ENCODE measurements at regions not wholly inside any gene's neighbourhood (a gene's known extent, or its start where the extent isn't known, plus 50 kb on each side); places are given as distances from the start of the nearest gene placed in this dataset.

- no peaks in the 10 kb centered on the region for H3K27me3 Mint-ChIP-seq (ENCODE audit: low read depth)
- H3K36me3 Mint-ChIP-seq (ENCODE audit: low read depth): no peaks in the 10 kb centered on the region
- H3K4me1 Mint-ChIP-seq: no peaks in the 10 kb centered on the region
- no peak for TF ChIP-seq CTCF (IDR thresholded peaks at IDR 0.05; ENCODE audit: unreplicated experiment in 3 of 3)
- no peaks in the 10 kb centered on the region for H3K9me3 Mint-ChIP-seq
- H3K27ac Mint-ChIP-seq: no peak overlapping the region
- no peak overlapping the region for H3K4me3 Mint-ChIP-seq
These were observed 745.3 kb upstream of the ZEB2 start for GRCh38 chr2:145265244-145265643.

- H3K4me1 Mint-ChIP-seq: no peaks in the 10 kb centered on the region
- no peak overlapping the region for H3K27ac Mint-ChIP-seq
- TF ChIP-seq CTCF (IDR thresholded peaks at IDR 0.05; ENCODE audit: unreplicated experiment in 3 of 3): no peak
- no peak overlapping the region for H3K4me3 Mint-ChIP-seq
- no peaks in the 10 kb centered on the region for H3K36me3 Mint-ChIP-seq (ENCODE audit: low read depth)
- no peaks in the 10 kb centered on the region for H3K9me3 Mint-ChIP-seq
- no peaks in the 10 kb centered on the region for H3K27me3 Mint-ChIP-seq (ENCODE audit: low read depth)
These were observed 740.8 kb upstream of the ZEB2 start for GRCh38 chr2:145260674-145261073.

- no peak overlapping the region for H3K27ac Mint-ChIP-seq
- H3K36me3 Mint-ChIP-seq (ENCODE audit: low read depth): no peaks in the 10 kb centered on the region
- TF ChIP-seq CTCF (IDR thresholded peaks at IDR 0.05; ENCODE audit: unreplicated experiment in 3 of 3): no peak
- no peaks in the 10 kb centered on the region for H3K4me1 Mint-ChIP-seq
- no peaks in the 10 kb centered on the region for H3K9me3 Mint-ChIP-seq
- H3K4me3 Mint-ChIP-seq: no peak overlapping the region
- H3K27me3 Mint-ChIP-seq (ENCODE audit: low read depth): no peaks in the 10 kb centered on the region
These were observed 740.2 kb upstream of the ZEB2 start for GRCh38 chr2:145260081-145260480.

- Mint-ChIP-seq H3K9me3 (no peaks in the 10 kb centered on the region), H3K36me3 (ENCODE audit: low read depth) (no peaks in the 10 kb centered on the region), H3K27ac (no peak overlapping the region), H3K4me3 (no peak overlapping the region), H3K4me1 (no peaks in the 10 kb centered on the region), H3K27me3 (ENCODE audit: low read depth) (no peaks in the 10 kb centered on the region)
- no peak for TF ChIP-seq CTCF (IDR thresholded peaks at IDR 0.05; ENCODE audit: unreplicated experiment in 3 of 3)
These were observed 739.1 kb upstream of the ZEB2 start for GRCh38 chr2:145258903-145259579.

- Mint-ChIP-seq H3K4me3 (no peak overlapping the region), H3K36me3 (ENCODE audit: low read depth) (no peaks in the 10 kb centered on the region), H3K4me1 (no peaks in the 10 kb centered on the region), H3K27me3 (ENCODE audit: low read depth) (no peaks in the 10 kb centered on the region), H3K27ac (no peak overlapping the region), H3K9me3 (no peaks in the 10 kb centered on the region)
- no peak for TF ChIP-seq CTCF (IDR thresholded peaks at IDR 0.05; ENCODE audit: unreplicated experiment in 3 of 3)
These were observed 738.0 kb upstream of the ZEB2 start for GRCh38 chr2:145257931-145258330.

- Mint-ChIP-seq H3K27me3 (ENCODE audit: low read depth) (no peaks in the 10 kb centered on the region), H3K36me3 (ENCODE audit: low read depth) (no peaks in the 10 kb centered on the region), H3K4me3 (no peak overlapping the region)
These were observed 736.6 kb upstream of the ZEB2 start for GRCh38 chr2:145256551-145256950.

More at GRCh38 chr2:145256551-145256950, 736.6 kb upstream of the ZEB2 start:
- no peak for TF ChIP-seq CTCF (IDR thresholded peaks at IDR 0.05; ENCODE audit: unreplicated experiment in 3 of 3)
- no peaks in the 10 kb centered on the region for H3K9me3 Mint-ChIP-seq
- H3K27ac Mint-ChIP-seq: no peak overlapping the region
- H3K4me1 Mint-ChIP-seq: peaks cover 6% of the 10 kb centered on the region
